ENCODE measurements at regions not wholly inside any gene's neighbourhood (a gene's known extent, or its start where the extent isn't known, plus 50 kb on each side); places are given as distances from the start of the nearest gene placed in this dataset.

- Histone ChIP-seq H3K27ac (no peak overlapping the region), H3K36me3 (no peaks in the 10 kb centered on the region), H3K4me3 (no peak overlapping the region), H3K4me1 (ENCODE audit: insufficient read depth) (no peaks in the 10 kb centered on the region), H3K27me3 (no peaks in the 10 kb centered on the region), H3K9me3 (no peaks in the 10 kb centered on the region)
- WGBS, 3 donors: 72 to 90% (median 76%) methylated on average over 2 of the region's 2 CpGs
- intact Hi-C loops (cut with DNase I): no loop called here
- no peak for TF ChIP-seq CTCF (IDR thresholded peaks at IDR 0.05)
- TF ChIP-seq EP300 (IDR thresholded peaks at IDR 0.05): no peak
- TF ChIP-seq POLR2A (IDR thresholded peaks at IDR 0.05): no peak
- DNase-seq: no peak
Observed at GRCh38 chr11:80424012-80424695, 983.3 kb upstream of the TENM4 start.

- no peak for DNase-seq
- no peak overlapping the region for H3K4me3 ChIP-seq
- H3K9me3 ChIP-seq: no peaks in the 10 kb centered on the region
- TF ChIP-seq POLR2A (IDR thresholded peaks at IDR 0.05): no peak
- TF ChIP-seq CTCF (IDR thresholded peaks at IDR 0.05): no peak
- TF ChIP-seq EP300 (IDR thresholded peaks at IDR 0.05): no peak
- 63 to 68% (median 68%) methylated on average over 1 of the region's 1 CpG for WGBS, 3 donors
- no peaks in the 10 kb centered on the region for H3K27me3 ChIP-seq
- no peak overlapping the region for H3K27ac ChIP-seq
- intact Hi-C loops (cut with DNase I): no loop called here
- H3K36me3 ChIP-seq: no peaks in the 10 kb centered on the region
- no peaks in the 10 kb centered on the region for H3K4me1 ChIP-seq (ENCODE audit: insufficient read depth)
Observed at GRCh38 chr11:80420374-80420773, 979.5 kb upstream of the TENM4 start.

- no peak overlapping the region for H3K27ac ChIP-seq
- no peaks in the 10 kb centered on the region for H3K9me3 ChIP-seq
- TF ChIP-seq EP300 (IDR thresholded peaks at IDR 0.05): no peak
- no peak for TF ChIP-seq POLR2A (IDR thresholded peaks at IDR 0.05)
- no peak for TF ChIP-seq CTCF (IDR thresholded peaks at IDR 0.05)
- no peak for DNase-seq
- no peaks in the 10 kb centered on the region for H3K4me1 ChIP-seq (ENCODE audit: insufficient read depth)
- no peaks in the 10 kb centered on the region for H3K27me3 ChIP-seq
- no peaks in the 10 kb centered on the region for H3K36me3 ChIP-seq
- no peak overlapping the region for H3K4me3 ChIP-seq
- intact Hi-C loops (cut with DNase I): no loop called here
- WGBS, 3 donors: 69 to 96% (median 94%) methylated on average over 2 of the region's 2 CpGs
Observed at GRCh38 chr11:80417681-80418080, 976.9 kb upstream of the TENM4 start.

- Histone ChIP-seq H3K36me3 (no peaks in the 10 kb centered on the region), H3K4me1 (ENCODE audit: insufficient read depth) (no peaks in the 10 kb centered on the region), H3K9me3 (no peaks in the 10 kb centered on the region), H3K27me3 (no peaks in the 10 kb centered on the region), H3K27ac (no peak overlapping the region), H3K4me3 (no peak overlapping the region)
- intact Hi-C loops (cut with DNase I): no loop called here
- no peak for TF ChIP-seq EP300 (IDR thresholded peaks at IDR 0.05)
- no peak for TF ChIP-seq POLR2A (IDR thresholded peaks at IDR 0.05)
- TF ChIP-seq CTCF (IDR thresholded peaks at IDR 0.05): no peak
- no peak for DNase-seq
- 91 to 98% (median 93%) methylated on average over 2 of the region's 2 CpGs for WGBS, 3 donors
Observed at GRCh38 chr11:80415580-80415979, 974.8 kb upstream of the TENM4 start.
